GM10266 (cell line): ENCODE measurements at regions not wholly inside any gene's neighbourhood (a gene's known extent, or its start where the extent isn't known, plus 50 kb on each side); places are given as distances from the start of the nearest gene placed in this dataset.

Experiments
- DNase-seq: peaks from one replicate; pipeline ENCODE4 v3.0.0; 2012; ENCODE audit errors: extremely low spot score
- CTCF ChIP-seq: IDR thresholded peaks from 2 replicates; pipeline ENCODE4 v1.5.1; 2012; ENCODE audit warnings: mild to moderate bottlenecking, low read depth; ENCODE audit not compliant: control insufficient read depth, insufficient read depth; ENCODE audit errors: missing control alignments

- no peak for DNase-seq
- TF ChIP-seq CTCF = no peak
These were observed 260.5 kb downstream of the CYP26B1 start for GRCh38 chr2:71887196-71887595.

- DNase-seq = no peak
- TF ChIP-seq CTCF = no peak
These were observed 261.4 kb downstream of the CYP26B1 start for GRCh38 chr2:71886241-71886640.

- DNase-seq = no peak
These were observed 263.2 kb downstream of the CYP26B1 start for GRCh38 chr2:71884303-71885042.

GRCh38 chr2:71882949-71883472 lies 264.7 kb downstream of the CYP26B1 start:
- no peak for DNase-seq
- TF ChIP-seq CTCF = no peak

More at GRCh38 chr2:71884303-71885042, 263.2 kb downstream of the CYP26B1 start:
- no peak for TF ChIP-seq CTCF

- no peak for DNase-seq
- no peak for TF ChIP-seq CTCF
These were observed 265.3 kb downstream of the CYP26B1 start for GRCh38 chr2:71882236-71882946.

- DNase-seq = no peak
- TF ChIP-seq CTCF = no peak
These were observed 266.6 kb downstream of the CYP26B1 start for GRCh38 chr2:71880846-71881610.
